Activated naive CD4-positive, alpha-beta T cell treated with anti-CD3 and anti-CD28 coated beads, Interleukin-2, amount 50 U/mL, for 24 hours (primary cell): ENCODE measurements at regions not wholly inside any gene's neighbourhood (a gene's known extent, or its start where the extent isn't known, plus 50 kb on each side); places are given as distances from the start of the nearest gene placed in this dataset.
A peak's percentile ranks its signal among the peaks of the same experiment; 100 is the strongest.
"Not testable (repeated sequence)": the region's sequence is repeated elsewhere in the genome, so short reads cannot be mapped to it uniquely, and the experiment has no call there.

Experiments
- H3K27ac Mint-ChIP-seq: one replicate; pipeline ENCODE4 v1.8.0; 2021; ENCODE audit warnings: mild to moderate bottlenecking, mixed read lengths
- H3K27me3 Mint-ChIP-seq: one replicate; pipeline ENCODE4 v1.8.0; 2021; ENCODE audit warnings: mixed read lengths
- H3K36me3 Mint-ChIP-seq: one replicate; pipeline ENCODE4 v1.8.0; 2021; ENCODE audit warnings: mixed read lengths
- H3K4me1 Mint-ChIP-seq: one replicate; pipeline ENCODE4 v1.8.0; 2021; ENCODE audit warnings: mixed read lengths
- H3K4me3 Mint-ChIP-seq: one replicate; pipeline ENCODE4 v1.8.0; 2021; ENCODE audit warnings: mild to moderate bottlenecking, mixed read lengths
- H3K9me3 Mint-ChIP-seq: one replicate; pipeline ENCODE4 v1.8.0; 2021; ENCODE audit warnings: mixed read lengths

DNA sequence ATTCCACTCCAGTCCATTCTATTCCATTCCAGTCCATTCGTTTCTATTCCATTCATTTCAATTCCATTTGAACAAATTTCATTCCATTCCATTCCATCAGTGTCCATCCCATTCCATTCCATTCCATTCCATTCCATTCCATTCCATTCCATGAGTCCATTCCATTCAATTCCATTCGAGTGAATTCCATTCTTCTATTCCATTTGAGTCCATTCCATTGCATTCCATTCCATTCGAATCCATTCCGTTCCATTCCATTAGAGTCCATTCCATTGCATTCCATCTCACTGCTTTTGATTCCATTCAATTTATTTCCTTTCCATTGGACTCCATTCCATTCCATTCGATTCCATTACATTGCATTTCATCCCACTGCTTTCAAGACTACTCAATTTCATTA is 1132.1 kb downstream of the RPIA start:
- Mint-ChIP-seq H3K36me3 (peaks cover 29% of the 10 kb centered on the region), H3K27me3 (no peaks in the 10 kb centered on the region), H3K9me3 (peaks cover 51% of the 10 kb centered on the region), H3K27ac (no peak overlapping the region), H3K4me1 (no peaks in the 10 kb centered on the region), H3K4me3 (no peak overlapping the region)

- H3K27me3 Mint-ChIP-seq: no peaks in the 10 kb centered on the region
- no peak overlapping the region for H3K4me3 Mint-ChIP-seq
- no peak overlapping the region for H3K27ac Mint-ChIP-seq
- H3K4me1 Mint-ChIP-seq: no peaks in the 10 kb centered on the region
- peaks cover 33% of the 10 kb centered on the region for H3K36me3 Mint-ChIP-seq
- H3K9me3 Mint-ChIP-seq: peaks cover 43% of the 10 kb centered on the region
These were observed 1133.6 kb downstream of the RPIA start for GRCh38 chr2:89825034-89825433.

DNA sequence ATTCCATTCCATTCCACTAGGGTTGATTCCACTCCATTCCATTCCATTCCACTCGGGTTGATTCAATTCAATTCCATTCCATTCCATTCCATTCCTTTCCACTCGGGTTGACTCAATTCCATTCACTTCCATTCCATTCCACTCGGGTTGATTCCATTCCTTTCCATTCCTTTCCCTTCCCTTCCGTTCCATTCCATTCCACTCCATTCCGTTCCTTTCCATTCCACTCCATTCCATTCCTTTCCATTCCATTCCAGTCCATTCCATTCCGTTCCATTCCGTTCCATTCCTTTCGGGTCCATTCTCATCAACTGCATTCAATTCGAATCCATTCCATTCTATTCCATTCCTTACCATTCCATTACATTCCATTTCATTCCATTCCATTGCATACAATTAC is 1135.3 kb downstream of the RPIA start:
- not testable (repeated sequence) for H3K27ac Mint-ChIP-seq, H3K4me1 Mint-ChIP-seq, H3K27me3 Mint-ChIP-seq, H3K4me3 Mint-ChIP-seq
- Mint-ChIP-seq H3K9me3 (peaks cover 37% of the 10 kb centered on the region), H3K36me3 (peaks cover 28% of the 10 kb centered on the region)

DNA sequence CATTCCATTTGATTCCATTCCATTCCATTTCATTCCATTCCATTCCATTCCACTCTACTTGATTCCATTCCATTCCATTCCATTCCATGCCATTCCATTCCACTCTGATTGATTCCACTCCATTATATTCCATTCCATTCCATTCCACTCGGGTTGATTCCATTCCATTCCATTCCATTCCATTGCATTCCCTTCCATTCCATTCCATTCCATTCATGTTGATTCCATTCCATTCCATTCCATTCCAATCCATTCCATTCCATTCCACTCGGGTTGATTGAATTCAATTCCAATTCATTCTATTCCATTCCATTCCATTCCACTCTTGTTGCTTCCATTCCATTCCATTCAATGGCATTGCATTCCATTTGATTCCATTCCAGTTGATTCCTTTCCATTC is 1136.4 kb downstream of the RPIA start:
- H3K27ac Mint-ChIP-seq, H3K4me3 Mint-ChIP-seq, H3K4me1 Mint-ChIP-seq, H3K27me3 Mint-ChIP-seq: not testable (repeated sequence)
- Mint-ChIP-seq H3K9me3 (peaks cover 30% of the 10 kb centered on the region), H3K36me3 (peaks cover 27% of the 10 kb centered on the region)

GRCh38 chr2:89828416-89828815 is 1136.9 kb downstream of the RPIA start:
- not testable (repeated sequence) for H3K4me1 Mint-ChIP-seq, H3K4me3 Mint-ChIP-seq, H3K27ac Mint-ChIP-seq, H3K27me3 Mint-ChIP-seq
- Mint-ChIP-seq H3K36me3 (peaks cover 29% of the 10 kb centered on the region), H3K9me3 (peaks cover 25% of the 10 kb centered on the region)

GRCh38 chr2:89828961-89829631 is 1137.6 kb downstream of the RPIA start:
- not testable (repeated sequence) for H3K4me3 Mint-ChIP-seq, H3K27ac Mint-ChIP-seq, H3K4me1 Mint-ChIP-seq, H3K27me3 Mint-ChIP-seq
- peaks cover 28% of the 10 kb centered on the region for H3K36me3 Mint-ChIP-seq
- peaks cover 20% of the 10 kb centered on the region for H3K9me3 Mint-ChIP-seq

DNA sequence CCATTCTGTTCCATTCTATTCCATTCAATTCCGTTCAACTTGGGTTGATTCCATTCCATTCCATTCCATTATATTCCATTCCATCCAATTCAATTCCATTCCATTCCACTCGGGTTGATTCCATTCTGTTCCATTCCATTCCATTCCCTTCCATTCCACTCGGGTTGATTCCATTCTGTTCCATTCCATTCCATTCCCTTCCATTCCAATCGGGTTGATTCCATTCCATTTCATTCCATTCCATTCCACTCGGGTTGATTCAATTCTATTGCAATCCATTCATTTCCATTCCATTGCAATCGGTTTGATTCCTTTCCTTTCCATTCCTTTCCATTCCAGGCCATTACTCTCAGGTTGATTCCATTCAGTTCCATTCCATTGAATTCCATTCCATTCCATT is 1138.4 kb downstream of the RPIA start:
- H3K4me3 Mint-ChIP-seq: no peak overlapping the region
- no peaks in the 10 kb centered on the region for H3K4me1 Mint-ChIP-seq
- no peak overlapping the region for H3K27ac Mint-ChIP-seq
- peaks cover 20% of the 10 kb centered on the region for H3K9me3 Mint-ChIP-seq
- H3K36me3 Mint-ChIP-seq: peaks cover 28% of the 10 kb centered on the region
- H3K27me3 Mint-ChIP-seq: no peaks in the 10 kb centered on the region

DNA sequence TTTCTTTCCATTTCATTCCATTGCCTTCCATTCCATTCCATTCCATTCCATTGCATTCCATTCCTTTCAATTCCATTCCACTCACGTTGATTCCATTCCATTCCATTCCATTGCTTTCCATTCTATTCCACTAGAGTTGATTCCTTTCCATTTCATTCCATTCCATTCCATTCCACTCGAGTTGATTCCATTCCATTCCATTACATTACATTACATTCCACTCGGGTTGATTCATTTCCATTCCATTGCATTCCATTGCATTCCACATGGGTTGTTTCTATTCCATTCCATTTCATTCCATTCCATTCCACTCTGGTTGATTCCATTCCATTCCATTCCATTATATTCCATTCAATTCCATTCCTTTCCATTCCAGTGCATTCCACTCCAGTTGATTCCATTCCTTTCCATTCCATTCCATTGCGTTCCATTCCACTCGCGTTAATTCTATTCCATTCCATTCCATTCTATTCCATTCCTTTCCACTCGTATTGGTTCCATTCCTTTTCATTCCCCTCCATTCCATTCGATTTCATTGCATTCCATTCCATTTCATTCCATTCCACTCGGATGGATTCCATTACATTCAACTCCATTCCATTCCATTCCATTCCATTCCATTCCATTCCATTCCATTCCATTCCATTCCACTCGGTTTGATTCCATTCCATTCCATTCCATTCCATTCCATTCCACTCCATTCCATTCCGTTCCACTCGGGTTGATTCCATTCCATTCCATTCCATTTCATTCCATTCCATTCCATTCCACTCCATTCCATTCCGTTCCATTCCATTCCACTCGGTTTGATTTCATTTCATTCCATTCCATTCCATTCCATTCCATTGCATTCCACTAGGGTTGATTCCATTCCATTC is 1139.1 kb downstream of the RPIA start:
- H3K4me3 Mint-ChIP-seq, H3K4me1 Mint-ChIP-seq, H3K27me3 Mint-ChIP-seq, H3K27ac Mint-ChIP-seq: not testable (repeated sequence)
- H3K36me3 Mint-ChIP-seq: peaks cover 25% of the 10 kb centered on the region
- peaks cover 13% of the 10 kb centered on the region for H3K9me3 Mint-ChIP-seq

DNA sequence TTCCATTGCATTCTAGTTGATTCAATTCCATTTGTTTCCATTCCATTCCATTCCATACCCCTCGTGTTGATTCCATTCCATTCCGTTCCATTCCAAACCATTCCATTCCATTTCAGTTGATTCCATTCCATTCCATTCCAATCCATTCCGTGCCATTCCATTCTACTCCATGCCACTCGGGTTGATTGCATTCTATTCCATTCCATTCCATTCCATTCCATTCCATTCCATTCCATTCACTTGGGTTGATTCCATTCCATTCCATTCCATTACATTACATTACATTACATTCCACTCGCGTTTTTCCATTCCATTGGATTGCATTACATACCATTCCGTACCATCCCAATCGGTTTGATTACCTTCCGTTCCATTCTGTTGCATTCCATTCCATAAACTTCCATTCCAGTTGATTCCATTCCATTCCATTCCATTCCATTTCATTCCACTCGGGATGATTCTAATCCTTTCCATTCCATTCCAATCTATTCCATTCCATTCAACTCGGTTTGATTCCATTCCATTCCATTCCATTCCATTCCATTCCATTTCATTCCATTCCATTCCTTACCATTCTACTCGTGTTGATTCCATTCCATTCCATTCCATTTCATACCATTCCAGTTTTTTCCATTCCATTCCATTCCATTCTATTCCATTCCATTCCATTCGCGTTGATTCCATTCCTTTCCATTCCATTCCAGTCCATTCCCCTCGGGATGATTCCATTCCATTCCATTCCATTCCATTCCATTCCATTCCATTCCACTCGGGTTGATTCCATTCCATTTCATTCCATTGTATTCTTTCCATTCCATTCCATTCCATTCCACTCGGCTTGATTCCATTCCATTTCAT is 1140.4 kb downstream of the RPIA start:
- H3K4me3 Mint-ChIP-seq: no peak overlapping the region

GRCh38 chr2:89833116-89833779 is 1141.8 kb downstream of the RPIA start:
- no peak overlapping the region for H3K4me3 Mint-ChIP-seq
- H3K27ac Mint-ChIP-seq: no peak overlapping the region

More for the DNA sequence above, 1140.4 kb downstream of the RPIA start:
- Mint-ChIP-seq H3K27me3 (no peaks in the 10 kb centered on the region), H3K27ac (no peak overlapping the region), H3K4me1 (no peaks in the 10 kb centered on the region), H3K36me3 (peaks cover 21% of the 10 kb centered on the region), H3K9me3 (peaks cover 17% of the 10 kb centered on the region)

DNA sequence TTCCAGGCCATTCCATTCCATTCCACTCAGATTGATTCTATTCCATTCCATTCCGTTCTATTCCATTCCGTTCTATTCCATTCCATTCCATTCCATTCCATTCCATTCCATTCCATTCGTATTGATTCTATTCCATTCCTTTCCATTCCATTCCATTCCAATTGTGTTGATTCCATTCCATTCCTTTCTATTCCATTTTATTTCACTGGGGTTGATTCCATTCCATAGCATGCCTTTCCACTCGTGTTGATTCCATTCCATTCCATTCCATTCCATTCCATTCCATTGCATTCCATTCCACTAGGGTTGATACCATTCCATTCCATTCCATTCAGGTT is 1142.3 kb downstream of the RPIA start:
- no peak overlapping the region for H3K27ac Mint-ChIP-seq
- H3K36me3 Mint-ChIP-seq: peaks cover 27% of the 10 kb centered on the region
- H3K27me3 Mint-ChIP-seq: no peaks in the 10 kb centered on the region
- H3K4me1 Mint-ChIP-seq: no peaks in the 10 kb centered on the region
- peaks cover 26% of the 10 kb centered on the region for H3K9me3 Mint-ChIP-seq
- no peak overlapping the region for H3K4me3 Mint-ChIP-seq

More at GRCh38 chr2:89833116-89833779, 1141.8 kb downstream of the RPIA start:
- H3K27me3 Mint-ChIP-seq: no peaks in the 10 kb centered on the region
- peaks cover 21% of the 10 kb centered on the region for H3K9me3 Mint-ChIP-seq
- no peaks in the 10 kb centered on the region for H3K4me1 Mint-ChIP-seq
- H3K36me3 Mint-ChIP-seq: peaks cover 24% of the 10 kb centered on the region

GRCh38 chr2:89834306-89834705 is 1142.8 kb downstream of the RPIA start:
- H3K4me1 Mint-ChIP-seq: no peaks in the 10 kb centered on the region
- H3K27me3 Mint-ChIP-seq: no peaks in the 10 kb centered on the region
- peaks cover 24% of the 10 kb centered on the region for H3K36me3 Mint-ChIP-seq
- H3K27ac Mint-ChIP-seq: no peak overlapping the region
- peaks cover 24% of the 10 kb centered on the region for H3K9me3 Mint-ChIP-seq
- H3K4me3 Mint-ChIP-seq: no peak overlapping the region

DNA sequence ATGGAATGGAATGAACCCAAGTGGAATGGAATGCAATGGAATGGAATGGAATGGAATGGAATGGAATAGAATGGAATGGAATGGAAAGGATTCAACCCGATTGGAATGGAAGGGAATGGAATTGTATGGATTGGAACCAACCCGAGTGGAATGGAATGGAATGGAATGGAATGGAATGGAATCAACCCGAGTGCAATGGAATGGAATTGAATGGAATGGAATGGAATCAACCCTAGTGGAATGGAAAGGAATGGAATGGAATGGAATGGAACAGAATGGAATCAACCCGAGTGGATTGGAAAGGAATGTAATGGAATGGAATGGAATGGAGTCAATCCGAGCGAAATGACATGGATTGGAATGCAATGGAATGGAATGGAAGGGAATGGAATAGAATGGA is 1144.9 kb downstream of the RPIA start:
- not testable (repeated sequence) for H3K4me1 Mint-ChIP-seq, H3K27me3 Mint-ChIP-seq, H3K27ac Mint-ChIP-seq, H3K4me3 Mint-ChIP-seq
- peaks cover 25% of the 10 kb centered on the region for H3K36me3 Mint-ChIP-seq
- H3K9me3 Mint-ChIP-seq: peaks cover 22% of the 10 kb centered on the region

DNA sequence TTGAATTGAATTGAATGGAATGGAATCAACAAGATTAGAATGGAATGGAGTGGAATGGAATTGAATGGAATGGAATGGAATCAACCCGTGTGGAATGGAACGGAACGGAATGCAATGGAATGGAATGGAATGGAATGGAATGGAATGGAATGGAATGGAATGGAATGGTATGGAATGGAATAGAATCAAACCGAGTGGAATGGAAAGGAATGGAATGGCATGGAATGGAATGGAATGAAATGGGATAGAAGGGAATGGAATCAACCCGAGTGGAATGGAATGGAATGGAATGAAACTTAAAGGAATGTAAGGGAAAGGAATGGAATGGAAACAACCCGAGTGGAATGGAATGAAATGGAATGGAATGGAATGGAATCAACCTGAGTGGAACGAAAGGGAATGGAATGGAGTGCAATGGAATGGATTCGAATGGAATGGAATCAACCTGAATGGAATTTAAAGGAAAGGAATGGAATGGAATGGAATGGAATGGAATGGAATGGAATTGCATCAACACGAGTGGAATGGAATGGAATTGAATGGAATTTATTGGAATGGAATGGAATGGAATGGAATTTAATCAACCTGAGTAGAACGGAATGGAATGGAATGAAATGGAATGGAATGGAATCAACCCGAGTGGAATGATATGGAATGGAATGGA is 1146.6 kb downstream of the RPIA start:
- peaks cover 22% of the 10 kb centered on the region for H3K9me3 Mint-ChIP-seq
- peaks cover 22% of the 10 kb centered on the region for H3K36me3 Mint-ChIP-seq
- H3K4me3 Mint-ChIP-seq: no peak overlapping the region
- H3K27ac Mint-ChIP-seq: peak overlapping the region; percentile 0
- H3K4me1 Mint-ChIP-seq: no peaks in the 10 kb centered on the region
- H3K27me3 Mint-ChIP-seq: no peaks in the 10 kb centered on the region

GRCh38 chr2:89840175-89840574 is 1148.7 kb downstream of the RPIA start:
- peaks cover 21% of the 10 kb centered on the region for H3K36me3 Mint-ChIP-seq
- not testable (repeated sequence) for H3K27ac Mint-ChIP-seq, H3K4me1 Mint-ChIP-seq, H3K4me3 Mint-ChIP-seq, H3K27me3 Mint-ChIP-seq
- H3K9me3 Mint-ChIP-seq: peaks cover 22% of the 10 kb centered on the region
